GM21786 (cell line): ENCODE measurements at regions not wholly inside any gene's neighbourhood (a gene's known extent, or its start where the extent isn't known, plus 50 kb on each side); places are given as distances from the start of the nearest gene placed in this dataset.
A peak's percentile ranks its signal among the peaks of the same experiment; 100 is the strongest.
"Not testable (repeated sequence)": the region's sequence is repeated elsewhere in the genome, so short reads cannot be mapped to it uniquely, and the experiment has no call there.

Experiments
- ATAC-seq: cut with Tn5 transposase; IDR thresholded peaks from one replicate; pipeline ENCODE4 v1.9.1; 2021; ENCODE audit not compliant: unreplicated experiment

GRCh38 chr1:8120693-8121260 is 94.7 kb upstream of the ERRFI1 start:
- ATAC-seq = no peak

GRCh38 chr1:8118736-8119135 is 92.6 kb upstream of the ERRFI1 start:
- not testable (repeated sequence) for ATAC-seq

DNA sequence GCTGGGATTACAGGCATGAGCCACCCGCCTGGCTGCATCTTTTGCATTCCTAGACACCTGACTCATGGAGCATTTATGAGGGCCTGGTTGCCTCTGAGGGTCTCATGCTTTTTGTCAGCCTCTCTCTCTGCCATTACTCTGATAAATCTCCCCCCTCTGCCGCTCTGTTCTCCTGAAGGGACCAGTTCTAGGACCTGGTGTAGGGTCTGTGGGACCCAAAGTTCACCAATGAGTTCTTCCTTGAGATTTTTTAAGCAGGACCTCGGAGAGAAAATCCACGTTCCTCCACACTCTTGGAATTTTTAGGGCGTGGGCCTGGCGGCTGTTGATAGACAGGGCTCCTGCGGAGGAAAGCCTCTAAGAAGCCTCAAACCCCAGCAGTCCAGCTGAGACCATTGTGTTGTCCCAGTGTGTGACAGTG is 91.9 kb upstream of the ERRFI1 start:
- ATAC-seq = no peak

DNA sequence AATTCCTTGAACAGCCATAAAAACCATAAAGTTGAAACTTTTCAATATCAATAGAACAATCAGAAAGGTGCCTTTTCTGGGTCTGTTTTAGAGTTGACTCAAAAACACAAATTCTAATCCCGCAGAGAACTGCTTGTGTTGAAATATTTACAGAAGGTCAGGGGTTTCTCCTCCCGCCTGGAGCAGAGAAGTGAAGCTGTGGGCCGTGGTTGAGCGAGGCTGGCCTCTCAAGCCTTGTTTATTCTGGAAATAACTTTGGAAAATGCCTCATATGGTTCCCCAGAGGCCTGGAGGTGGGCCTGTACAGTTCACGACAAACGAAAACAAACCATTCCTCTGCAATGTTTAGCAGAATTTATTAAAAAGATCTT is 90.8 kb upstream of the ERRFI1 start:
- no peak for ATAC-seq

GRCh38 chr1:8115769-8116167 is 89.7 kb upstream of the ERRFI1 start:
- ATAC-seq = no peak

GRCh38 chr1:8115031-8115768 is 89.1 kb upstream of the ERRFI1 start:
- ATAC-seq = no peak

DNA sequence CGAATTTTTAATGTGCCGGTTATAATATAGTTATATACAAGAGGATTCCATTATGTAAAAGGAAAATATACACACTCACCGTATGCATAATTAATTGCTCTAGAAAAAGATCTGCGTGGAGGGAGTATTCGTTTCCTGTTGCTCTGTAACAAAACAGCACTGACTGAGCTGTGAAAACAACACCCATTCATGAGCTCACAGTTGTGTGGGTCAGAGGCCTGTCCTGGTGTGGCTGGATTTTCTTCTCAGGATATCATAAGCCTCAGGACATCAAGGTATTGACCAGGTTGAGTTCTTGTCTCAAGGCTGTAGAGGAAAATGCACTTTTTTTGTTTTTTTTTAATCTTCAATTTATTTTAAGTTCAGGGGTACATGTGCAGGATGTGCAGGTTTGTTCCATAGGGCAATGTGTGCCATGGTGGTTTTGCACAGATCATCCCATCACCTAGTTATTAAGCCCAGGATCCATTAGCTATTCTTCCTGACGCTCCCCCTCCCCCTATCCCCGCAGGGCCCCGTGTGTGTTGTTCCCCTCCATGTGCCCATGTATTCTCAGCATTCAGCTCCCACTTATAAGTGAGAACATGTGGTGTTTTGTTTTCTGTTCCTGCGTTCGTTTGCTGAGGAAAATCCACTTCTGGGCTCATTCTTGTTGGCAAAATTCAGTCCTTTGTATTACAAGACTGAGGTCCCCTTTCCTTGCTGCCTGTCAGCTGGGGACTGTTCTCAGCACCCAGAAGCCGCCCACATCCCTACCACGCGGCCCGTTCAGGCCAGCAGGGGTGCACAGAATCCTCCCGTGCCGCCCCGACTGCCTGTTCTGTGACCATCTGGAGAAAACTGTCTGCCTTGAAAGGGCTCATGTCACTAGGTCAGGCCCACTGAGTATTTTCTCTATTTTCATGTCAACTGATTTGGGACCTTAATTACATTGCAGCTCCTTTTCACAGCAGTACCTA is 87.4 kb upstream of the ERRFI1 start:
- ATAC-seq = no peak

- no peak for ATAC-seq
Observed at GRCh38 chr1:8112611-8113261, 86.6 kb upstream of the ERRFI1 start.

DNA sequence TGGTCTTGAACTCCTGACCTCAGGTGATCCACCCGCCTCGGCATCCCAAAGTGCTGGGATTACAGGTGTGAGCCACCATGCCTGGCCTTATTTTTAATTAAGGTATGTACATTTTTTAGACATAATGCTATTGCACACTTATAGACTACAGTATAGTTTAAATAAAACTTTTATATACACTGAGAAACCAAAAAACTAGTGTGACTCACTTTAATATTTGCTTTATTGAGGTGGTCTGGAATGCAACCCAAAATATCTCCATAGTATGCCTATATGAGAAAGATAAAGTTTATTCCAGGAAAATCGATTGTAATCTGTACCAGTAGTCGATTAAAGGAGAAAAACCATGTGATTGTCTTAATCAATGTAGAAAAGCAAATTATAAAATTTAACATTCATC is 85.5 kb upstream of the ERRFI1 start:
- ATAC-seq = no peak

DNA sequence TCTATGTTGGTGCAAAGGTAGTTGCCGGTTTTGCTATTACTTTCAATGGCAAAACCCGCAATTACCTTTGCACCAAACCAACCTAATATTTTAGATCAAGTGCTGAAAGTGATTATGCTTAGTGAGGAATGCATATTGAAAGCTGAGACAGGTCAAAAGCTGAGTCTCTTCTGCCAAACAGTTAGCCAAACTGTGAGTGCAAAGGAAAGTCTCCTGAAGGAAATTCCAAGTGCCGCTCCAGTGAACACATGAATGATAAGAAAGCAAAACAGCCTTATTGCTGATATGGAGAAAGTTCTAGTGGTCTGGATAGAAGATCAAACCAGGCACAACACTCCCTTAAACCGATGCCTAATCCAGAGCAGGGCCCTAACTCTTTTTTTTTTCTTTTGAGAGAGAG is 83.1 kb upstream of the ERRFI1 start:
- no peak for ATAC-seq

- no peak for ATAC-seq
Observed at GRCh38 chr1:8107897-8108296, 81.8 kb upstream of the ERRFI1 start.

- no peak for ATAC-seq
Observed at GRCh38 chr1:8104278-8105236, 78.4 kb upstream of the ERRFI1 start.

- ATAC-seq = no peak
Observed at GRCh38 chr1:8097908-8098307, 71.8 kb upstream of the ERRFI1 start.

- ATAC-seq = peak; percentile 92
Observed at GRCh38 chr1:8097077-8097799, 71.1 kb upstream of the ERRFI1 start.

GRCh38 chr1:8096105-8097011 is 70.2 kb upstream of the ERRFI1 start:
- no peak for ATAC-seq

DNA sequence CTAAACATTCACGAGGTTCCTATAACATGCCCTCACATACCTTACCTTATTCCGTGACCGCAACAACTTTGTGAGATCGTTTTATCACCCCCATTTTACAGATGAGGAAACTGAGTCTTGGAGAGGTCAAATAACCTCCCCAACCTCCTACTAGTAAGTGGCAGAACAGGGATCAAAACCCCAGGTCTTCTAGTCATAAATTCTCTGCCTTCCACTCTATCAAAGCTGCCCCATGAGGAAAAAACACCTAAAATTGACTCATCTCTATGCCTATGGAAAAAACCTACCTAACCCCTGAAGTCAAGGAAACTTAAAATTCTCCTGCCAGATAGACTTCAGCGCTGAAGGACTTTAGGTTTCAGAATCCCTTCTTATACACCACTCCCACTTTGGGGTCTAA is 69.5 kb upstream of the ERRFI1 start:
- no peak for ATAC-seq

DNA sequence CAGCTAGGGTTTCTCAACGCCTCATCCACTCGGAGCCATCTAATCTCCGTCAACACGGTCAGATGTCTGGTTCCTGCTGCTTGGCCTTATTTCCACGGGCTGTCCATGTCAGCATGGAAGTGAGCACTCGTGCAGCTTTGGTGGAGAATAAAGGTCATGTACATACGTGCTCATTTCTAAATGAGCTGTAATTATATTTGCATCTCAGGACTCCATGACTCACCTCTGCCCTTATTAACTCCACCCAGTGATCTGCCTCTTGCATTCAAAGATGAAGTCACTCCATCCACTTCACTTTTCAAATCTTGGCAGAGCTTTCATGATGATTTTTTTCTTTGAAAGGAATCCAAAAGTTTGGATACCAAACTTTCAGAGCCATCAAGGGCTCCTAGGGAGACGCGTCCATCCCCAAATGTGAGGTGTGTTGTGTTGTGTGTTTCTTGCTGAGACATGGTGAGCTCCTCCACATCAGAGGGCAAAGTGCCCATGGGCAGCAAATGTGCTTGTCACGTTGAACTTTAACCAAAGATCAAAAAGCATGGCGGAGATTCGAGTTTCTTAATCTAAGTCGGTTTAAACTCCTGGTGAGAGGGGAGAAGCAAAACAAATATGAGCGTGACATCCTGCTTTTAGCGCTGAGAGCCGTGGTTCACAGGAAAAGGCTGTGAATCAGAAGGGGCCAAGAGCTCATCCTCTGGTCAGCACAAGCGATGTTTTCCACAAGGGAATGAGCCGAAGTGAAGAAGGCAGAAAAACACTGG is 68.6 kb upstream of the ERRFI1 start:
- no peak for ATAC-seq
